Right lung (tissue), 2 donors: ENCODE measurements at regions not wholly inside any gene's neighbourhood (a gene's known extent, or its start where the extent isn't known, plus 50 kb on each side); places are given as distances from the start of the nearest gene placed in this dataset.
A peak's percentile ranks its signal among the peaks of the same experiment; 100 is the strongest.
"Not testable (repeated sequence)": the region's sequence is repeated elsewhere in the genome, so short reads cannot be mapped to it uniquely, and the experiment has no call there.

Source experiments
- DNase-seq, 2 donors: peaks; one replicate each; pipeline ENCODE4 v3.0.0-alpha.2; 2013

DNA sequence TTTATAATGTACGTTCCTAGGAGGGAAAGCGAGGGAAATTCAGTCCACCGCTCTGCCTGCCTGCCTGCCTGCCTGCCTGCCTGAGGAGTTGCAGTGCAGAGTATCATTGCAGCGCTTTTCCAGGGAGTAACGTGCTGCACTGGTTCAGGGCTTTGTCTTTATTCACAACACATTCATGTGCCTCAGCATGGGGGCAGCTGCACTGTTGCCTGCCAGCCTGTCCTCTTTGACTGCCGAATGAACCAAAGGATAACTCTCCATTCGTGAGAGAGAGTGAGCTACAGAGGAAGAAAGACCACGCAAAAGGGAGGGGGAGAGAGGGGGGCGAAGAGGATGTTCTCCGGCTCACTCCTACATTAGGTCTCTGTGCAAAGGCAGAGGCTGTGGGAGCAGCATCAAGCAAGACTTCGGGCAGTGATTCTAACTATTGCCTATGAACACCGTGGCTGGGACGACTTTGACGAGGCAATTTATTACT is 791.2 kb downstream of the MAT2B start:
- peak; percentile 8 to 12 for DNase-seq

- no peak for DNase-seq
These were observed 792.7 kb downstream of the MAT2B start for GRCh38 chr5:164298165-164298564.

DNA sequence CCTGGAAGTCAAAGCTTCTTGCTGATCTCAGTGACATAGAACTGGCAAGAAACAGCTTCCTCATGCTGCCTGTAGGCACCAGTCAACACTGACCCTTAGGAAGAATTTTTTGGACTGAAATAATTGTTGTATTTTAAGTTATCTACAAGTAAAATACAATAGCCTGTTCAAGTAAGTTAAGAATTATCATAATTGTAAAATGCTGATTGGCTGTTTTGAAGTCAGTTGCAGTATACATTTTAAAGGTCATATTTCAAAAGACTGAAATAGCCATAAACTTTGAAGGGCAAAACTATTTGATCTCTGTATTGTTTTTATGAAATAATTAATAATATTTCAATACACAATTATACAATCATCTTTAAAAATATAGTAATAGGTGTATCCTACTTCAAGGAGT is 794.9 kb downstream of the MAT2B start:
- DNase-seq = no peak

DNA sequence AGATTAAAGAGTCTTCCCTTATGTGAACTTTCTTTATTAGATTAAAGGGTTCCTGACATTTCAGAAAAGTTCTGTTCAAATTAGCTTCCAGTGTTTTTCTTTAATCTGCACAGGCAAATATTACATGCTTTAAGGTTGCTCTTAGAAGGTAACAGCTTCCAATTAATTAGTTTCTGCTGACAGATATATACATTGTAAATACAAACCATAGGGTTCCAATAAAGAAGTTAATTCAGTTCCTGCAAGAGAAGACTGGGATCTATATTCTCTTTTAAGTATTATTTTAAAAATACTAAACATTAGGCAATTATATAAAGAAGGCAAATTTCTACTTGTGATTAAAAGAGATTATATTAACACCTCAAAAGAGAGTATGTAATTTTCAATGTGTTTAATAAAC is 795.7 kb downstream of the MAT2B start:
- DNase-seq = no peak

DNA sequence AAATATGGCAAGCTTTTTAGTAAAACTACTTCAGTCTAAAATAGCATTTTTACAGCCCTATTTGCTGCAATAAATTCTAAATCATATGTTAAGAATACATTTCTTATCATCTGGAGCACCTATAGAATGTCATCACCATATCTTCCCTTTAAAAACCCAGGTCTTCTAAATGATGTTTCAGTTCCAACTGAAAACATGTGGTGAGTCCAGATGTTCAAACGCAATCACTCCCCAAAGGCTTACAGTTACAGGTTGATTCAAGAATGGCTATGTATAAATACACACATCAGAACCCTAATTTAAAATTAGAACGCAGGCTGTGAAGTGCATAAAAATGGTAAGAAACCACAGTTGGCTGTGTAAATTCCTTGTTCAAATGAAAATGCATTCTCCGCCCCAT is 796.3 kb downstream of the MAT2B start:
- DNase-seq = no peak

DNA sequence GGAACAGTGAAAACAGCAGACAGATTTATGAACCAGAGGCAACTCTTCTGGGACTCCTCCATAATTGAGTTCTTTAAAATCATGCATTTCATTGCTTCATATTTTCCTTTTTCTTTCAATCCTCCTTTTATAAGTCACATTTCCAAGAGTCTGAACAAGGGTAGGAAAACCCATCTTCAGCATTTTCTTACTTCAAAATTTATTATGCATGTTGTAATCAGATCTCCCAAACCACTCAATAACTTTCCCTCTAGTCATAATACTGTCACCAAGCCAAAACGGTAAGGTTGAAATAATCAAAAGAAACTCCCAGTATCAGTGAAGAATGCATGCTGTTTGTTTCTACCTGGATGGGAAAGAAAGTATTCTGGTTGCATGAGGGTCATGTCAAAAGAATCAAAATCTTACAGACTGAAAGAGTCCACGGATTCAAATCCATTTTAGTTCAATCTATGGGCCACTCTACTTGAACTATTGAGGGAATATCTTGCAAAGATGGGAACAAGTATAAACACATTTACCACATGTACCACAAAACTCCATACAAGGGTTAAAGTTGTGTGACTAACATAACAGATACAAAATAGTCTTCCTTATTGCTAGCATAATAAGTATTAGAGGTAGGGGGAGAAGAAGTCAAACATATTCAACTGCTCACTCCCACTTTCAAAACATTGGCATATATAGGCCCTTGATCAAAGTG is 797.3 kb downstream of the MAT2B start:
- no peak for DNase-seq

DNA sequence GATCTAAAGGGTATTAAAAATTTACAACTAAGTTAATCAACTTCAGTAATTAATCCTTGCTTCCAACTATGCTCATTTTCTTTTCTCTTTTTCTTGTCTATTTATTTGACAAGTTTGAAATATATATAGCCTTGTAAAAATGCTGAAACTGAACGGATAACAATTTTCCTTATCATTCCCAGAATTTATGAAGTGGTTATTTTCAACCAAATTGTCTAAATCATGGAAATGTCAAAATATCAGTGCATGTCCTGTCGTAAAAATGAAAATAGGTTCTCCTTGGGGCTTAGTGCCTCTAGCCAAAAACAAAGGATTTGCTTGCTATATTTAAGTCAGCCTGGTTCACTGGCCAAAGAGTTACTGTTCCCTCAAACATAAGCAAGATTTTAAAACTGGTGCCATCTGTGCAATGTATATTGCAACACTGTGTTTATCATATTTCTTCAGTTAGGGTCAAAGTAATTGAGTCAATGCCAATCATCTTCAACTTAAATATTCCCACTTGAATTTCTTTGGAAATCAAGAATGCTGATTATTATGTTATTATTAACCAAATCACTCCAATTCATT is 798.3 kb downstream of the MAT2B start:
- no peak for DNase-seq

DNA sequence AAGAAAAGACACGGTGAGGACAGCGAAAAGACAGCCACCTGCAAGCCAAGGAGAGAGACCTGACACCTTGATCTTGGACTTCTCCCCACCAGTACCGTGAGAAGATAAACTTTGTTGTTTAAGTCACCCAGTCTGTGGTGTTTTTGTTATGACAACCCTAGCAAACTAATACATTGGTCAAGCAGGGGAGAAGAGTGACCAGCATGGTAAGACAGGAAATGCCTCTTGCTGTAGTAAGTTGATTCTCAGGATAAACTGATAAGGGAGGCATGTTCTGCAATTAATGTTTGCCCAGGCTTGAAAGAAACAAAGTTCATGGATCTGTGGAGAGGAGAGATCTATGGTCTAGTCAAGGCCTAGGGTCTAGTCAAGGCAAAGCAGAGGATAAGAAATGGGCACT is 801.2 kb downstream of the MAT2B start:
- DNase-seq = no peak

DNA sequence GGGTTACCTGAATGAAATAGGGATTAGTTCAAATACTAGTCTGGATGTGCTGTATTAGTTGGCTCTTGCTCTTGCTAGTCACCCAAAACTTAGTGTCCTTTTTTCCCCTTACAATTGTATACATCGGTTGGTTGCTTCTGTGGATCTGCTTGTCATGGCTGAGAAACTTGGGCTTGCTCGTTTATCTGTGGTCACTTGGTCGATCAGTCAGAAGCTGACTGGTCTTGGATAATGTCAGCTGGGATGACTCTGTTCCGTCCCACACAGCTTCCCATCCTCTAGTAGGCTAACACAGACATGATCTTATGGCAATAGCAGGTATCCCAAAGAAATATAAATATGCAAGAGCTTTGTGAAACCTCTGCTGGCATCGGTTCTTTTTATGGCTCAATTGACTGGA is 807.4 kb downstream of the MAT2B start:
- DNase-seq = no peak

DNA sequence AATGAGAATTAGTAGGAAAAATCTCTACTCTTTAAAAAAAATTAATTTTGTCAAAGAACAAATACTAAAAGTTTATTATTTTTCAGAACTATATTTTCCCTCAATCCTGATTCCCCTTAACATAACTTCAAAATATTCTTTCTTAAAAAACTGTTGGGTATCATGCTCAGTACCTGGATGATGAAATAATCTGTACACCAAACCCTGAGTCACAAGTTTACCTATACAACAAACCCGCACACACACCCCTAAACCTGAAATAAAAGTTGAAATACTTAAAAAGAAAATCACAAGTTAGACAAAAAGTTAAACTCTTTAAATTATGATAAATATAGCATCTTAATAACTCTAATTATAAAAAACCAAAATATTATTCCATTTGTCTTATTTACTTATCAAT is 812.3 kb downstream of the MAT2B start:
- no peak for DNase-seq

- DNase-seq = no peak
These were observed 813.7 kb downstream of the MAT2B start for GRCh38 chr5:164319161-164319560.

GRCh38 chr5:164324239-164324638 is 818.8 kb downstream of the MAT2B start:
- DNase-seq = no peak

- no peak for DNase-seq
These were observed 820.8 kb downstream of the MAT2B start for GRCh38 chr5:164326219-164326618.

DNA sequence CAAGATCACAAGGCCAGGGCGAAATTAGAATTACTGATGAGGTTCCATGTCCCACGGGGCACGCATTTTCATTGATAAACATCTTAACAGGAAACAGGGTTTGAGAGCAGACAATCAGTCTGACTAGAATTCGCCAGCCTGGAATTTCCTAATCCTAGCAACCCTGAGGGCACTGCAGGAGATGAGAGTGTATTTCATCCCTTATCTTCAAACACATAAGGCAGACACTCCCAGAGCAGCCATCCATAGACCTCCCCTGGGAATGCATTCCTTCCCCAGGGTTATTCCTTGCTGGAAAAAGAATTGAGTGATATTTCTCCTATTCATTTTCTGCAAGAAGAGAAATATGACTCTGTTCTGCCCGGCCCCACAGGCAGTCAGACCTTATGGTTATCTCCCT is 821.7 kb downstream of the MAT2B start:
- DNase-seq = not testable (repeated sequence)

DNA sequence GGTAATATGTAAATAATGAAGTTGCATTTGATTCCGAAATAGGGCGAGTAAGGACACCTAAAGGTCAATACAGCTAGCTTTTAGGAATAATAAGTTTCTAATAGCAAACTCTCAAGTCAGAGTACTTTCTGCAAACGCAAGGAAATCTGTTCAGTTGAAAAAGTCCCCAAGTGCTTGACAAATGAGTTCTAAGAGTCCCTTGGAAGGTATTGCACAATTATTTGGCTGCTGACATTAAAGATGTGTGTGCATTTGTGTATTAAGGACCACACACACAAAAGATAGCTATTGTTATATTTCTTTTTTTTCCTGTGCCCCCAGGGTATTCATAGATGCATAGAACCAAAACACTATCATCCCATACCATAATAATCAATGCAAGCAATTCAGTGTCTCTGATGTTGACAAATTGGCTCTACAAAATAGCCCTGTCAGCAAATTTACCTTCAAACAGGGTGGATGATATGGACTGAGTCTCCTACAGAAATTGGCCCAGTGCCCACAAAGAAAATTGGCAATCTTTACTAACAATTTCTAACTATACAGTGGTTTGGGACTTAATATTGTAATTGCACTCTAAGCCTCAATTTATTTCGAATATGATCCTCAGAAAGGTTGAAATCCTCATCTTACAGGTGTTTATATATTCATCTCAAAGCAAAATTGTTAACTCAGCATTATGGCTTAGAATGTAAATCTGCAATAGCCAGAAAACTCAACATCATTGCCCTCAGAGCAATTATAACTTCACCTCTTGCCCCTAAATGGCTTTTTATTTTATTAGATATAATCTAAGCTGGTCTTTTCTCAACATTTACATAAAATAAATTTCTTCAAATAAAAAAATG is 827.2 kb downstream of the MAT2B start:
- no peak for DNase-seq

- DNase-seq = no peak
These were observed 830.4 kb downstream of the MAT2B start for GRCh38 chr5:164335837-164336236.

- DNase-seq = no peak
These were observed 830.9 kb downstream of the MAT2B start for GRCh38 chr5:164336276-164336675.

DNA sequence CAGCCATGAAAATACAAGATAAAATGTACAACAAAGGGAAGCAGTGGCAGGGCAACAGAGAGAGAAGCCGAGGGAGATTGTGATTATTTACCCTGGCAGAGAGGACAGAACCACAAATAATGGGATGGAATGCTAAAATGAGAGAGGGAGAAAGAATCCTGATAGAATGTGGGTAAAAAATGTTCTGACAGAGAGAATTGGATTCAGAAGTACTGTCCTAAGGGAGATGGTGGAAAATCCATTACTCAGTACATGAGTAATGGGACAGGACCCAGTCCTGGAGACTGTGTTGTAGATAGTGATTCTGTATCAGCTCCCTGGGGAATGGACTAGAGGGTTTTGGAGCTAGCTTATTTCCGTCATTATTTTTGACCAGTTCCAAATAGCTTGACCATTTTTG is 831.5 kb downstream of the MAT2B start:
- no peak for DNase-seq

DNA sequence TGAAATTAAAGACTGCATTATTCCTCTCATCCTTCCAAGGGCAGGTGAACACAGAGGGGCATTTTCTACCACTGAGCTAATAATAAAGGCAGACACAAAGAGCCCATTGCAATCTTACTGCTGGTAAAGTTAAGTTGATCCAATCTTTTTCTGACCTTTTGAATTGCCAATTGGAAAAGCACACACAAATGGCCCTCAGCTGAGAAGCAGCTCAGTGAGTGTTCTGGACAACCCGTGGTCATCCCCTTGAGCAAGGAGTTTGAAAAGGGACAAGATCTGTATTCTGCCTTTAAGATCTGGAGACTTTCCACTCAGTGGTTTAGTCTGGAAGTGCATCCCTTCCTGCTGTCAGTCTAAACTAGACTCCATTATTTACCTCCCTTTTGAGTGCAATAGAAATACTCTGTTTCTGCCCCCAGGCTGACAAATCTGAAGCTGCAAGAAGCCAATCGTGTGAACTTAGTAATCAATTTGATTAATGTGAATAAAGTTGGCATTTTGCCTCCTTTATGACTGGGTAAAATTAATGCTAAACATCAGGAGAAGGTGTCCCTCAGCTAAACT is 835.7 kb downstream of the MAT2B start:
- DNase-seq = no peak

GRCh38 chr5:164345173-164345849 is 839.9 kb downstream of the MAT2B start:
- DNase-seq = no peak

DNA sequence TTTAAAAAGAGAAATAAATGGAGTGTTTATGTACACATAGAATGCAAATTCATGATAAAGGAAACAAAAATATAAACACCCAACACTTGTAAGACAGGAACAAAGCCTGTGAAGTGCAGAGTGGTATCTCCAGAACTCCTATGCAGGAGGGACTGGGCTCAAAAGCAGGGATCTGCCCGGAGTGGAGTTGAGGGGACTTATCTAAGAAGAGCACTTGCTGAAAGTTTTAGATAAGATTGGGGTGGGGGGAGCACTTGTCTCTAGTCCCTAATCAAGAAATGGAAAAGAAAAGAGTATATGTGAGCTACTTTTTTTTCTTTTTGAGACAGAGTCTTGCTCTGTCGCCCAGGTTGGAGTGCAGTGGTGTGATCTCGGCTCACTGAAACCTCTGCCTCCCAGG is 840.4 kb downstream of the MAT2B start:
- DNase-seq = no peak
